GM18867 (cell line): ENCODE measurements at regions not wholly inside any gene's neighbourhood (a gene's known extent, or its start where the extent isn't known, plus 50 kb on each side); places are given as distances from the start of the nearest gene placed in this dataset.
"Not testable (repeated sequence)": the region's sequence is repeated elsewhere in the genome, so short reads cannot be mapped to it uniquely, and the experiment has no call there.

ENCODE experiments used
- ATAC-seq: cut with Tn5 transposase; IDR thresholded peaks from one replicate; pipeline ENCODE4 v1.9.1; 2021; ENCODE audit warnings: mild to moderate bottlenecking, moderate library complexity; ENCODE audit not compliant: unreplicated experiment

- ATAC-seq = no peak
Measured at GRCh38 chr6:71049198-71049770, 92.4 kb upstream of the B3GAT2 start.

DNA sequence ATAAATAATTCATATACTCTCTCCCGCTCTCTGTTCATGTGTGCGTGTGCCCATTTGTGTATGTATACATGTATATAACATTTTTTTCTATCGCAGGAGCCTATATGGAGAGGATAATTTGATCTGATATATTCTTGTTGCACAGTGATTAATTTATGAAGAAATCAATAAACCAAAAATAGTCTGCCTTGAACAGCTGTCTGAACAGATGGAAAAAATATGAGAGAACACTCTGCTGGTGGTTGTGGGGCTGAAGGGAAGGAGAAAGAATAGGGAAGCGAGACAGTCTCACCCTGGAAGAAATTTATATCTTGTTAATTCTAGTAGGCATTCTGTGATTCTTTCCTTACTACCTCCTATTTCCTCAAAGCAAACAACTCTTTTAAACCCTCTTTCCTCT, 96.6 kb upstream of the B3GAT2 start:
- no peak for ATAC-seq

- ATAC-seq = no peak
Measured at GRCh38 chr6:71056656-71057055, 99.8 kb upstream of the B3GAT2 start.

DNA sequence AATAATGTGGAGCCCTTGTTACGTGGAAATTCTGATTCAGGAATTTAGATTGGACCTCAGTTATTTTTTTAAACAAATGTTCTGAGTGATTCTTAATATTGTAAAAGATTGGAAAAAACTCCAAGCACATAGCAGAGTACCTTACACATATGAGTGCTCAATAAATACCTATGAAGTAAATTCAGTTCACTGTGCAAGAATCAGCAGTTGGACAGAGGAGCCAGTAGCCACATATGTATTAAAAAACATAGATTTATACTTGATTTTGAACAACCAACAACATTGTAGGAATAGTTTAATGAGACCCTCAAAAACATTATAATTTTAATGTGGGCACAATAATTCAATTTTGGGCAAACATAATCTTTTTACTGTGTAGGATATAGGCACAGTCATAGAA, 109.3 kb upstream of the B3GAT2 start:
- no peak for ATAC-seq

DNA sequence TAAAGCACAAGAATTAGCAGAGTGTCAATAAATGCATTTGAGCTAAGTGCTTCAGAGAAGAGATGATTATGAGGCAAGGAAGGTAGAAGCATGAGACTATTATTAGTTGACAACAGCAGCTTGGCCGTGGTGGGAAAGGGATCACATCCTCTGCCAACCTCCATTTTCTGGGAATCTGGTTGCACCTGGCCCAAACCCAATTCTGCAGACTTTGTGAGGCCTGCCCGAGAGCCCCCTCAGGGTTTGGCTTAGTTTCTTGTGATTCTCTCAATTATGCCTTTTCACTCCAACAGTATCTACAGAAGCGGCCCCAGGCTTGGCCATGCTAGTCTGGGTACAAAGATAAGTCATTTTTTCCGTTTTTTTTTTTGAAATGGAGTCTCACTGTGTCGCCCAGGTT, 111.0 kb upstream of the B3GAT2 start:
- no peak for ATAC-seq

DNA sequence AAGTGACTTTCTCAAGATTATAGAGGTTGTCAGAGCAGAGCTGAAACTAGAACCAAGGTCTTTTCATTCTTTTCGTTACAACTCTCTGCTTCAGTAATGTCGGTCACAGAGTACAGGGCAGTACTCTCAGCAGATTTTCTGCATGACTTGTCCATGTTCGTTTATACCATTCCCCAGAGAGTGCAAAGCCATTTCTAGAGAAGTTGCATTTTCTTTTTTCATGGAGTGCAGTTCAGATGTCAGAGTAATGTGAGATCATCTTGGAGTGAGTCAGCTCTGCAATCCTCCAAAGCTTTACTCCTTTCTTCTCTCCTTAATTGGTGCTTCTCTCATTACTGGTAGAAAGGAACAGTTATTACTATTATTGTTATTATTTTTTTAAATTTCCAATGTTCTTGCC, 115.6 kb upstream of the B3GAT2 start:
- ATAC-seq = no peak

GRCh38 chr6:71077655-71078054, 120.8 kb upstream of the B3GAT2 start:
- ATAC-seq = no peak

GRCh38 chr6:71079677-71080076, 122.8 kb upstream of the B3GAT2 start:
- ATAC-seq = no peak

GRCh38 chr6:71080133-71080532, 123.3 kb upstream of the B3GAT2 start:
- no peak for ATAC-seq

DNA sequence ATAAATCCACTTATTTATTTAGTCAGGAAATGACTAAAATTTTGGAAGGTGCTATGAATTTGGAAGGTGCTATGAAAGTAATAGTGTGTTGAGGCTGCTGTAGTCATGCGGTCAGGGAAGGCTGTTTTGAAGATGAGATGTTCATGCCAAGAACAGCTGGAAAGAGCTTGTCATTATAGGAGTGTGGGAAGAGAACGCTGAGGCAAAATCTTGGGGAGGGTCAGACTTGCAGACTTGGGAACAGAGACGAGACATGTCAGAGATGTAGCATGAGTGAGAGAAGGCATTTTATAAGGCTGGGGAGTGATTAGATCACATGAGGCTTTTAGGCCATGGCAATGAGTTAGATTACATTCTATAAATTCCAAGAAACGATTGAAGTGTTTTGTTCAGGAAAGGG, 124.0 kb upstream of the B3GAT2 start:
- ATAC-seq = no peak

DNA sequence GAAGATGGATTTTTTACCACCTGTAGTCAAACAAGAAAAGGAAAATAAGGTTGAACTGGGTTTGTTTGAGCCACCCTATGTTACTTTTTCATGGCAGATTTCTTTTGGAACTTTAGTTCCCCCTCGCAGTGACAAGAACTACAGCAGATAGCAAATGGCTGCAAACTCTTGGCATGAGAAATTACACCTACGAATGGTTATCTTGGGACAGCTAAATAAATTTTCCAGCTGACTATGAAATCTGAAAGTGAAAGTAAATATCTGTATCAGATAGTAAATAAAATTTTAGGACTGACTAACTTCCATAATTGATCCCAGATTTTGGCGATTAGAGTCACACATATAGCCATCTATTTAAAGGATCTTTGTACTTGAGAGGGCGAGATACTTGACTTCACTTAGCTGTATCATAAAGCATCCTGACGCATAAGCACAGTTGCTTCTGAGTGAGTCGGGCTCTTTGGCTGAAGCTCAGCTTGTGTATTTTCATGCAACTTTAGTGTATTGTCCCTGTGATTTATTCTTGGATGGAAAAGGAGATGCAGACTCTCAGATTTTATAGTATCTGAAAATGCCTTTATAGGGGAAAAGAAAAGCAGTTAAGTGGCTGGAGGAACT, 125.3 kb upstream of the B3GAT2 start:
- ATAC-seq = no peak

DNA sequence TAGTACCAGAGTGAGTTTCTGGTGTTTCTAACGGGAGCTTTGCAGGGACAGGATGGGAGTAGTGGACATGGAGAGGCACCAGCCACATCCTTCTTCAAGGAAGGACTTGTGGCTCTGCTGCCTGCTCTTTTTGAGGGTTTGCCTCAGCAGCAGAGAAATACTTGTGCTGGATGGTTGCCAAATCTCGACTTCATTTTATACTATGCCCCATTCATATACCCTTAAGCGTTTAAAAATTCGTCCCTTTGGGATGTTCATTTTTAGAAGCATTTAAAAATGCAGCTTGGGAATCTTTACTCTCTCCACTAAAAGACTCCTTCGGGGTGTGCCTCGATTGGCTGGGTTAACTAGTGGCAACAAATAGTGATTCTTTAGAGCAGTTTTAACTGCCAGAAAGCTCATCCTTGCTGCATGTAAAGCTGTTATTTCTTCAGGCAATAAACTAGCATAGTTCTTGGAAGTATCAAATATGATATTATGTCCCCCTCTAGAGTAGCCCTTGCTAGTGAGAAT, 126.5 kb upstream of the B3GAT2 start:
- no peak for ATAC-seq

DNA sequence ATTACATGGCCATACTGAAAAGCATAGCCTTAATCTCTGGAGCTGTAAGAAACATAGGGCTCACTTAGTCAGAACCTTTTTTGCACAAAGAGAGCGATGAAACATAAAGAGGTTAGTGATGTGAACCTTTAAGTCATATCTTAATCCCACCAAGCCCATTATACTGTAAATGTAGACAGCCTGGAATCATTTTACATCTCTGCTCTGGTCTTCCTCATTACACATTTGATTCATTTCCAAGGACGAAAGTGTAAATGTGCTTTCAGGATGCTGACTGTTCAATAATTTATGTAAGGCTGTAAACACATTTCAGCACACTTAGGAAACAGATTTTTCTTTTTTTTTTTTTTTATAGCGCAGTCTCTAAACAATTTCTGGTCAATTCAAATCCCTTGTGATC, 131.3 kb upstream of the B3GAT2 start:
- ATAC-seq = no peak

GRCh38 chr6:71090217-71090616, 133.4 kb upstream of the B3GAT2 start:
- ATAC-seq = no peak

DNA sequence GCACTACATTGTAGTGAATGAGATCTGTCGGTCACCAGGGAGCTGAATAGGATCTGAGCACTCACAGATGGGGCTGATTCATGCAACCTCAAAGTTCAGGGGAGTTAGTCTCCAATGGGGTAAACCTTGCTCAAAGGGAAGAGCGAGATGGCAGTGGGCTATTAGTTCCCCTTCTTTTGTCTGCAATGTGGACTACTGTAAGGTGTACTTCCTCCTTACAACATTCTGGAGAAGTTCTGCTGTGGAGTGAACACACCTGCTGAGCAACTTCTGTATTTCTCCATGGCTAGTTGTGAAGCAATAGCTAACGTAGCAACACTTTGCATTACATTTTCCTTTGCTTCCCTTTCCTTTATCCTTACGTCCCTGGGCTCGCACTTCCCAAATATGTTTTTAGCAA, 134.3 kb upstream of the B3GAT2 start:
- ATAC-seq = no peak

GRCh38 chr6:71091956-71092355, 135.1 kb upstream of the B3GAT2 start:
- no peak for ATAC-seq

- ATAC-seq = not testable (repeated sequence)
Measured at GRCh38 chr6:71097264-71097663, 140.4 kb upstream of the B3GAT2 start.

DNA sequence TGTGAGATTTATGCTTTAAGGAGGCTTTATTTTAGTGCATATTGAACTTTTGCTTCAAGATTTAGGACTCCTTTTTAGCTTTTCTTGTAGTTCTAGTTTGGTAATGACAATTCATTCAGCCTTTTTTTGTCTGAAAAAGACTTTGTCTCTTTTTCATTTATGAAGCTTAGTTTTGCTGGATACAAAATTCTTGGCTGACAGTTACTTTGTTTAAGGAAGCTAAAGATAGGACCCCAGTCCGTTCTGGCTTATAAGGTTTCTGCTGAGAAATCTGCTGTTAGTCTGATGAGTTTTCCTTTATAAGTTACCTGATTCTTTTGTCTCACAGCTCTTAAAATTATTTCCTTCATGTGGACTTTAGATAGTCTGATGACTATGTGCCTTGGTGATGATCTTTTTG, 142.8 kb upstream of the B3GAT2 start:
- ATAC-seq = no peak

- no peak for ATAC-seq
Measured at GRCh38 chr6:71103130-71103529, 146.3 kb upstream of the B3GAT2 start.

GRCh38 chr6:71103641-71104040, 146.8 kb upstream of the B3GAT2 start:
- no peak for ATAC-seq

GRCh38 chr6:71106276-71106675, 149.4 kb upstream of the B3GAT2 start:
- ATAC-seq = no peak

DNA sequence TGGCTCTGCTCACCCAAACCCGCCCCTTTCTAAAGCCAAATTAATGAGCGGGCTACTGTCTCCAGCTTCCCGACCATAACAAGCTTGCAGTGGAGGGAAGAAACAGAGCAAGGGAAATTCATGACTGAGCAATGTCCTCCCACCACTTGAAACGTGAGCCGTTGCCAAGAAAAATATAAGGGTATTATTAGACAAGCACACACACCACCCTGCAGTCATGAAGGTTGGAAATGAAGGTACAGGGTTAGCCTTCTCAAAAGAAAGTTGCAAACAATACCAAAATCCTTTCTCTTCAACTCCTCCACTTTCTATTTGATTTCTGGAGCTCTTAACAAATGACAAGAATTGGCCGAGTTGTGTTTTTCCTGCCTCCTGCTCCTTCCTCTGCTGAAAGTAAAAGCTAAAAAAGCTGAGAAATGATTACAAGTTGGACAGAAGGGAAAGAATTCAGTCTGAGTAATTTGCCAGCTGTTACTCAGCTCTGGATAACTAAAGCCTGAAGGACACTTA, 151.1 kb upstream of the B3GAT2 start:
- no peak for ATAC-seq

- no peak for ATAC-seq
Measured at GRCh38 chr6:71114544-71114943, 157.7 kb upstream of the B3GAT2 start.
